Smooth muscle cell (in vitro differentiated cells): ENCODE measurements at regions not wholly inside any gene's neighbourhood (a gene's known extent, or its start where the extent isn't known, plus 50 kb on each side); places are given as distances from the start of the nearest gene placed in this dataset.

Experiments used
- DNase-seq: peaks from one replicate; lab custom pipeline; 2025; ENCODE audit not compliant: unreplicated experiment; lab: John Stamatoyannopoulos, UW
- H2AFZ ChIP-seq: fragments of 200-600 bp; sonication (generic); 2 replicates; pipeline ENCODE4 v1.6.0; 2016; ENCODE audit warnings: antibody characterized with exemption, low read depth, mild to moderate bottlenecking
- H3F3A ChIP-seq: fragments of 200-600 bp; sonication (generic); 2 replicates; pipeline ENCODE4 v1.6.0; 2017; ENCODE audit warnings: antibody characterized with exemption, low read depth
- H3K27ac ChIP-seq: fragments of 200-600 bp; sonication (generic); 2 replicates; pipeline ENCODE4 v1.5.1; 2016; ENCODE audit warnings: low read depth, mild to moderate bottlenecking
- H3K27me3 ChIP-seq: fragments of 200-600 bp; sonication (generic); 2 replicates; pipeline ENCODE4 v1.6.1; 2016; ENCODE audit warnings: low read depth, mild to moderate bottlenecking
- H3K36me3 ChIP-seq: fragments of 200-600 bp; sonication (generic); 2 replicates; pipeline ENCODE4 v1.5.1; 2016; ENCODE audit warnings: low read depth
- H3K4me1 ChIP-seq: fragments of 200-600 bp; sonication (generic); 2 replicates; pipeline ENCODE4 v1.5.1; 2016; ENCODE audit warnings: low read depth
- H3K4me2 ChIP-seq: fragments of 200-600 bp; sonication (generic); 2 replicates; pipeline ENCODE4 v1.6.0; 2016; ENCODE audit warnings: mild to moderate bottlenecking
- H3K4me3 ChIP-seq: fragments of 200-600 bp; sonication (generic); 2 replicates; pipeline ENCODE4 v1.5.1; 2016; ENCODE audit warnings: mild to moderate bottlenecking
- H3K79me2 ChIP-seq: fragments of 200-600 bp; sonication (generic); 2 replicates; pipeline ENCODE4 v1.6.0; 2016; ENCODE audit warnings: low read depth, mild to moderate bottlenecking
- H3K9ac ChIP-seq: fragments of 200-600 bp; sonication (generic); 2 replicates; pipeline ENCODE4 v1.6.0; 2016; ENCODE audit warnings: low read depth
- H3K9me3 ChIP-seq: fragments of 200-600 bp; sonication (generic); replicated peaks from 2 replicates; pipeline ENCODE4 v1.5.1; 2016; ENCODE audit warnings: low read depth
- H4K20me1 ChIP-seq: fragments of 200-600 bp; sonication (generic); 2 replicates; pipeline ENCODE4 v1.6.0; 2016; ENCODE audit warnings: low read depth
- CTCF ChIP-seq: fragments of 200-600 bp; sonication (generic); IDR thresholded peaks from 2 replicates; pipeline ENCODE4 v1.5.1; 2017; ENCODE audit warnings: borderline replicate concordance, mild to moderate bottlenecking, antibody characterized with exemption; ENCODE audit not compliant: insufficient read depth, poor library complexity, severe bottlenecking
- WGBS: methylation state at CpG from one replicate; pipeline ENCODE4 v1.1.7; 2016; ENCODE audit warnings: low lambda C conversion rate; 5-methylcytosine and 5-hydroxymethylcytosine counted together

GRCh38 chr13:23516190-23516589 is 54.0 kb upstream of the TNFRSF19 start:
- no peaks in the 10 kb centered on the region for H3K27me3 ChIP-seq
- no peaks in the 10 kb centered on the region for H4K20me1 ChIP-seq
- H3K4me3 ChIP-seq, result no peak overlapping the region
- DNase-seq, result no peak
- H3K4me2 ChIP-seq, result no peak overlapping the region
- no peak for TF ChIP-seq CTCF
- 46% methylated on average over 3 of the region's 3 CpGs for WGBS
- no peaks in the 10 kb centered on the region for H3K36me3 ChIP-seq
- no peak overlapping the region for H3K9ac ChIP-seq
- no peak overlapping the region for H2AFZ ChIP-seq
- H3F3A ChIP-seq, result peaks cover 3% of the 10 kb centered on the region
- no peak overlapping the region for H3K27ac ChIP-seq
- H3K79me2 ChIP-seq, result no peaks in the 10 kb centered on the region
- peaks cover 13% of the 10 kb centered on the region for H3K4me1 ChIP-seq
- H3K9me3 ChIP-seq, result no peaks in the 10 kb centered on the region

- Histone ChIP-seq H3K9me3 (no peaks in the 10 kb centered on the region), H3F3A (peaks cover 3% of the 10 kb centered on the region), H4K20me1 (no peaks in the 10 kb centered on the region), H3K4me1 (peaks cover 8% of the 10 kb centered on the region), H3K27me3 (no peaks in the 10 kb centered on the region), H3K4me3 (no peak overlapping the region), H3K79me2 (no peaks in the 10 kb centered on the region), H3K36me3 (no peaks in the 10 kb centered on the region), H3K4me2 (no peak overlapping the region), H3K27ac (no peak overlapping the region), H3K9ac (no peak overlapping the region), H2AFZ (no peak overlapping the region)
- no peak for TF ChIP-seq CTCF
- DNase-seq, result no peak
- WGBS, result 12% methylated on average over 2 of the region's 2 CpGs
Observed at GRCh38 chr13:23516702-23517101, 53.5 kb upstream of the TNFRSF19 start.

GRCh38 chr13:23518231-23518630 is 52.0 kb upstream of the TNFRSF19 start:
- peaks cover 8% of the 10 kb centered on the region for H3K4me1 ChIP-seq
- H3K9me3 ChIP-seq, result no peaks in the 10 kb centered on the region
- no peak for TF ChIP-seq CTCF
- no peak overlapping the region for H3K27ac ChIP-seq
- peaks cover 3% of the 10 kb centered on the region for H3F3A ChIP-seq
- H3K36me3 ChIP-seq, result no peaks in the 10 kb centered on the region
- H3K27me3 ChIP-seq, result no peaks in the 10 kb centered on the region
- DNase-seq, result no peak
- no peak overlapping the region for H3K4me3 ChIP-seq
- WGBS, result 78% methylated on average over 3 of the region's 3 CpGs
- H3K4me2 ChIP-seq, result no peak overlapping the region
- no peaks in the 10 kb centered on the region for H3K79me2 ChIP-seq
- no peak overlapping the region for H3K9ac ChIP-seq
- no peak overlapping the region for H2AFZ ChIP-seq
- no peaks in the 10 kb centered on the region for H4K20me1 ChIP-seq
